IPS DF 19.7 (cell line): ENCODE measurements at regions not wholly inside any gene's neighbourhood (a gene's known extent, or its start where the extent isn't known, plus 50 kb on each side); places are given as distances from the start of the nearest gene placed in this dataset.

Experiments used
- DNase-seq: peaks from one replicate; pipeline ENCODE4 v3.0.0-alpha.2; 2013; ENCODE audit warnings: low read depth, low spot score

- no peak for DNase-seq
Observed at GRCh38 chr4:125140966-125141495, 173.7 kb upstream of the FAT4 start.

DNA sequence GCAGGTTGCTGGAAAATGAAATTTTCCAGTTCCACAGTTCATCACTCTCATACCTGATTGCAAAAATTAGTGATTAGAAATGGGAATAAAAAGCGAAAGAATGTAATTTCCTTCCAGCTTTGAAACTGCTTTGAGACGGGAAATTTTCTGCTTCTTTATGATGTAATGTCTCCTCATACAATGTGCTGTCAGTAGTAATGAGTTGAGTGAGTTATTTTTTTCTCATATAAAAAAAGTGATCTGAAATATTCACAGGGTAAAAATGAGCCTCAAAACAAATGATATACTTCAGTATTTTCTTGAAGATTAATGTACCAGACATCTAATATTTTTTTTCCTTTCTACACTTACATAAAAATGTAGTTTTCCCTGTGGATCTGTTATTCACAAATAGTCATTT lies 179.1 kb upstream of the FAT4 start:
- no peak for DNase-seq

GRCh38 chr4:125132729-125133128 lies 182.0 kb upstream of the FAT4 start:
- DNase-seq = no peak

DNA sequence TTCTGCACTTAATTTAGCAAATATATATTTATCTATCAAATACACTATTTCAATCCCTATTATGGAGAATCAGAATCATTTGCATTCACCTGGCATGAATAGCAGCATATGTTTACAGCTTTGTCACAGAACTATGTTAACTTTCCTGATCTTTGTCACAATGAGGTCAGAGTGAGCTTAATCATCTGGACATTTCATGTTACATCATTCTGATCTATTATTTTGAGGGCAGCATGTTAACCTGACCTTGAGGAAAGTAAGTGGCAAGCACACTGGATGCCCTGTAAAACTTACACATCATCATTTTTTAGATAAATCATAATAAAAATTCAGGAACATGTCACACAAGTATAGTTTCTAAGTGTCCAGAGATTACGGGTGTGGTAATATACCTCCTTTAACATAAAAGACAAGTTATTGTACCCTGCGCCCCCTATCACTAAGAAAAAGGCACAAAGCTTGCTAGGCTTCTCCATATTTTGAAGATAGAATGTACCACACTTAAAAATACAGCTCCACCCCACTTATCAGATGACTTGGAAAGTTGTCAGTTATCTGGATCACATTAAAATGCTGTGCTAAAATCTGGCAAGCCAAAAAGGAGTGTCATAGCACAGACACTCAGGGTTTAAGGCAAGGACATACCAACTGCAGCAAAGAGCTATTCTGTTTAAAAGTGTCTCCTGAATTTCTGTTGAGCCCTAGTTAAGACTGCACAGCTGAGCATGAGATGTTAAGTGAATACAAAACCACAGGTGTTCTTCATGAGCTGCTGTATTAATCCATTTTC lies 182.7 kb upstream of the FAT4 start:
- no peak for DNase-seq

DNA sequence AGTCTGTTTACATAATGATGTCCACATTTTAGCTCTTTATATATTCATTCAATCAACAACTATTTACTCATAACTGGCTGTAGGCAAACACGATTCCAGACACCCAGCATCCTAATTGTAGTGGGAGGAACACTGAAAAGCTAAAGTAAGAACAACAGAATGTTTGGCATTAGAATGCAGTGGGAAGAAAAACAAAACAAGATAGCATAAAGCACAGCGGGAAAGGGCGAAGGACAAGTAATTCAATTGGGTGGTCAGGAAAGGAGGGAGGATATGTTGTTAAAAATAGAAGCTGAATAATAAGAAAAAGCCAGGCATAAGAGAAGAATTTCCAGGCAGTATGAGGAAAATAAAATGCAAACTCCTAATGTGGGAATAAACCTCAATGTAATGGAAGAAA lies 189.5 kb upstream of the FAT4 start:
- DNase-seq = no peak

DNA sequence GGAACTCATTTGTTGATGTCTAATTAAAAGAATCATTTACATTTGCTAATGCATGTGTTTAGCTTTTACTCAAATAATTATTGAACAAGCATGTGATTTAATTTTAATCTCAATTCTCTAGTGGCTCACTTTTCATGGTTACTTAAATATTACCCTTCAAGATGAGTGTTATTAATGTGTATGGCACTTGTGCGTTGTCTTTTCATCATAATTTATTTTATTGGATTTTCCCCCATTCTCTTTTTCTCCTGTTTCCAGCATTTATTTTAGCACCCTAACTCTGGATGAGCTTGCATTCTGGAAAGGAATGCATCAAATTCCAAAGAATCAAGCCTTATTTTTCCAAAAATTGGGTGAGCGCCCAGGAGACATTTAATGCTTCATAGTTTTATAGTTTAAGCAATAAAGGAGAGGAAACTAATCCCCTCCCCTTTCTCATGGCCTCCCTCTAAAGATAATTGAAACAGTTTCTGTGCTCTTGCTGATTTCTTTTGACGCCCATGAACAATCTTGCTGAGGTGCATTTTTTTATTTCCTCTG lies 191.1 kb upstream of the FAT4 start:
- DNase-seq = no peak

- no peak for DNase-seq
Observed at GRCh38 chr4:125121581-125121980, 193.2 kb upstream of the FAT4 start.

- DNase-seq = no peak
Observed at GRCh38 chr4:125116431-125116830, 198.3 kb upstream of the FAT4 start.

GRCh38 chr4:125115941-125116340 lies 198.8 kb upstream of the FAT4 start:
- no peak for DNase-seq

DNA sequence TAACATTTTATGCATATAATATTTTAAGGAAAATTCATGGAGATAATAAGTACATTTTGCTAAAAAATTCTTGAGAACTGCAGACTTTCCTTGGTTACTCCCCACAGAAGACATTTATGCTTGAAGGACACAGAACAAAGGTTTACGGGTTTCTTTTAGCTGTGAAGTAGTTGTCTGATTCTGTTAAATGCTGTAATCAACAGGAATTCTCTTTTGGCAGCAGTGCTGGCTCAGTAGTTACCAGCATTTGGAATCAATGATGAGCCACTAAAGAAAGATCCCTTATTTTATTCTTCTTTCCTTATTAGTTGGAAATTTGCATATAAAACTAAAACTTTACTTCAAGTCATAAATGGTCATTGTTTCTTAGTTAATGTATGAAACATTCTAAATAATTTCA lies 199.3 kb upstream of the FAT4 start:
- DNase-seq = no peak

- DNase-seq = no peak
Observed at GRCh38 chr4:125112536-125112935, 202.2 kb upstream of the FAT4 start.

GRCh38 chr4:125111323-125111722 lies 203.4 kb upstream of the FAT4 start:
- DNase-seq = no peak

- DNase-seq = no peak
Observed at GRCh38 chr4:125105561-125105960, 209.2 kb upstream of the FAT4 start.

DNA sequence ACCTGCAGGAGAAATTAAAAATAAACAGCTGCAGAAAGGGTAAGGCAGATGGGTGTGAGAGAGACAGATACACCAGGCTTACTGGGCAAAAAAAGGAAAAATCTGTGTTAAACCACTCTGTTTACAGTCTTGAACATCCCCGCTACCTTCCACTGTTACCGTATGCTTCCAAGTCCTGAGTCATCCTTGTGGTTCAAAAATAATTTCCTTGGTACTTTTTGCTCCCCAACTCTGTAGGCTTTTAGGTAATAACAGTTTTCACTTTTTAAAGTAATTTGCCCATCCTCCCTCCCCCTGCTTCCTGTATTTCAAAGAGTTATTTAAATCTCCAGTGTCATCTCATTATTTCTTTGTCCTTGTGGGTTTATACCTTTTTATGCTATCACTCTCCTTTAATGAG lies 210.1 kb upstream of the FAT4 start:
- DNase-seq = no peak

GRCh38 chr4:125101719-125102118 lies 213.0 kb upstream of the FAT4 start:
- DNase-seq = no peak

DNA sequence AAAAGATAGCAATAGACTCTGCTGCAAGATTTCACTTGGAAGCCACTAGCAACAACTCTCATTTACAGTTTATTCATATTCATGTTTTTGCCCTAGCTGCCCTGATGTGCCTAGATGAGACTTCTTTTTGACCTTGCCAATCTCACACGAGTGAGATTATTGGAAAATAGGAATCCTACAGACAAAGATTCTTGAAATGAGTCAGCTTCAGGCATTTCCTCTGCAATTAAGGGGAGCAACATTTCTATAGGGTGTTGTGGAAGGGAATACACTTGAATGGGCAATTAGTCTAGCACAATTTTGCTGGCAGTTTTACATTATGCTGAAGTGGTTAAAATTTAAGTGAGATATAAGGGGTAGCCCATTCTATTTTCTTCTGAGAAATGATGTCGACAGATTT lies 217.0 kb upstream of the FAT4 start:
- no peak for DNase-seq

GRCh38 chr4:125096662-125097061 lies 218.1 kb upstream of the FAT4 start:
- DNase-seq = no peak

GRCh38 chr4:125091541-125091940 lies 223.2 kb upstream of the FAT4 start:
- no peak for DNase-seq

DNA sequence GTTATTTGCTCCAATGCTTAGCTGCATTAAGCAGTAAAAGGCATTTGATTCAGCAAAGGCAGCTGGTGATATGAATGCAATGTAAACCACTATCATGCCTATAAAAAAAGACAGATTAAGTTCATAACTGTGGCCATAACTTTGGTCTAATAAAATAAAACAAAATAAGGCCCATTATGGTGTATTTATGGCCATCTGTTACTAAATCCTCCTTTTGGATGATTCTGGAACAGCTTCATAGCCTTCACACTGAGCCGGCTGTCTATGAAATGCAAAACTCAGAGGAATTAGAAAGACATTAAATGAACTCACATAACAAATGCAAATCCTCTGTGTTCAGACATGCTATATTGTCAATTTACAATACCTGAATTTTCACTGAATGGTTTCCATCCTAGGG lies 223.7 kb upstream of the FAT4 start:
- no peak for DNase-seq

- DNase-seq = no peak
Observed at GRCh38 chr4:125084608-125085007, 230.1 kb upstream of the FAT4 start.

DNA sequence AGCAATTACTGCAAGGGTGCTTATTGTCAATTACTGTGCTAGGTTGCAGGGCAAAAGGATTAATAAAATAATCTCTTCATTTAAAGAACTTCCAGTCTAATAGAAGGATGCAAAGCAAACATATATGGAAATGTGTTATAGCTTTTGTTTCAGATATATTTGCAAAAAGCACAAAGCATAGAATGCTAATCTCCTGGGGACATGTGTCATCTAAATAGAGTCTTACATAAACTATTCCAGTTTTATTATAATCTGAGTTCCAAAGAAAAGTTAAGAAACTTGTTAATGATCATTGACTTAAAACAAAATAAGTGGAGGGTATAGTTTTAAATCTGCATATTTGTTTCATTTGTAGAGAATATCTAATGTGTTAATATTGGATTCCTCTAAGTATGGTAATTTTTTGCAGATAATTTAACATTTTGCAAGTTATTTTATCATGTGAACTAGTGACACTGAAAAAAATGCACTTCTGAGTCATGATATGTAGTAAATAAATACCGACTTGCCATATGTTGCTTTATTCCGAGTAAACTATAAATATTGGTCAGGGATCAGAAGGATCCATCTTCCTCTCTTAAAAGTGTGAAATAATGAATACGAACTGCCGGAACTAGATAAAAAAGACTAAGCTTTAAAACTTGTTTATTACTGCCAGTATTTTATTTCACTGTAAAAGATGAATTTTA lies 231.9 kb upstream of the FAT4 start:
- no peak for DNase-seq

GRCh38 chr4:125072269-125072668 lies 242.5 kb upstream of the FAT4 start:
- no peak for DNase-seq

GRCh38 chr4:125070861-125071260 lies 243.9 kb upstream of the FAT4 start:
- DNase-seq = no peak
